Left renal cortex interstitium (tissue), 4 donors: ENCODE measurements at regions not wholly inside any gene's neighbourhood (a gene's known extent, or its start where the extent isn't known, plus 50 kb on each side); places are given as distances from the start of the nearest gene placed in this dataset.
A peak's percentile ranks its signal among the peaks of the same experiment; 100 is the strongest.

Experiments
- DNase-seq, 4 donors: peaks; one replicate each; pipeline ENCODE4 v3.0.0-alpha.2; 2013; ENCODE audit warnings: low read depth in 4 of 4, low spot score in 2 of 4, missing footprints in 1 of 4

GRCh38 chr3:162491952-162492351 is 995.3 kb downstream of the OTOL1 start:
- DNase-seq = no peak

DNA sequence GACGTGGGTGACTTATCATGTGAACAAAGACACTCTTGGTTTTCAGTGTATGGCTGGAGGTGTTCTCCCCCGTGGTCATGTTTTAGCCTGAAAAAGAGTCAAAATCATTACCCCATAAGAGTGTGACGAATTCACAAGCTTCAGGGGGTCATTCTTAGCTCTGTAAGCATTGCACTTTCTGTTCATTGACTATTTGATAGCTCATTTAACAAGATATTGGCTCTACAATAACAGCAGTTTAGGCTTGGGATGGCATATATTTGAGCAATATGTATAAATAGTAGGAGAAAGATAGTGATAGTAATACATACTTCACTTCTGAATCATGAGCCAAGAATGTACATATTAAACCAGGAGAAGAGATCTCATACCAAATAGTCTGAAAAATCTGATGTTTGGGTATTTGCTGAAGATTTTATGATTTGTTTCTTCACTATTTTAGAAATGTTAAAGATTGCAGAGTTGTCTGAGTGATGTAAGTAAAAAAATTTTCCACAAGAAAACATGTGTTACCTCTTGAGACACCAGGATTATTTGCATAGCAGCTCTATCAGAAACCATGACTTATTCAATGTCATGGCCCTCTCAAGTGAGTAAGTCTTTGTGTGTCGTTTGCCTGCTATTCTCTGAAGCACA is 996.0 kb downstream of the OTOL1 start:
- no peak for DNase-seq

- no peak for DNase-seq
Measured at GRCh38 chr3:162498626-162499025, 1002.0 kb downstream of the OTOL1 start.

DNA sequence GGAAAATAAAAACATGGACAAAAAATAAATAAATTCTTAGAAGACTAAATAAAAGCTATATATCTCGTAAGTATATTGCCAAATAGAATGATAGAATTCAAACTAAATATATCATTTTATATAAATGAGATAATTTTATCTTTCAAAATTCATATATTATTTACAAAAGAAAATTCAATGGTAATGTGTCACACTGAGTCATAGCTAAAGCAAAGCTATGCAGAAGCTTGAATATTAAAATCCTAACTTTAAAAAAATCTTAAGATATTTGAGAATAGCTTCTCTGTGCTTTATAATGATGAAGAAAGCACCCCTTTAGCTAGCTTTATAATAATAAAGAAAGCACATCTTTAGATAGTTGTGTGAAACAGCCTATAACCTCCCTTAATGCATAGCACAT is 1010.8 kb downstream of the OTOL1 start:
- DNase-seq = no peak

DNA sequence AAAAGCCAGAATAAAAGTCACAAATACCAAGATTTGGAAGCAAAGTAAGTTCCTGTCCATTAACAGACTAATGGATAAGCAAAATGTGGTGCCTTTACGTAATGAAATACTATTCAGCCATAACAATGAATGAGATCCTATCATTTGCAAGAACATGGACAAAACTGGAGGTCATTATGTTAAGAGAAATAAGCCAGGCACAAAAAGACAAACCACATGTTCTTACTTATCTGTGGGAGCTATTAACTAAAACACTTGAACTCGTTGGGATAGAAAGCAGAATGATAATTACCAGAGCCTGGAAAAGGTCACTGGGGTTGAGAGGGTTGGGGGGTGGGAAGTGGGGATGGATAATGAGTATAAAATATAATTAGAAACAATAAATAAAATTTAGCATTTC is 1015.9 kb downstream of the OTOL1 start:
- no peak for DNase-seq

DNA sequence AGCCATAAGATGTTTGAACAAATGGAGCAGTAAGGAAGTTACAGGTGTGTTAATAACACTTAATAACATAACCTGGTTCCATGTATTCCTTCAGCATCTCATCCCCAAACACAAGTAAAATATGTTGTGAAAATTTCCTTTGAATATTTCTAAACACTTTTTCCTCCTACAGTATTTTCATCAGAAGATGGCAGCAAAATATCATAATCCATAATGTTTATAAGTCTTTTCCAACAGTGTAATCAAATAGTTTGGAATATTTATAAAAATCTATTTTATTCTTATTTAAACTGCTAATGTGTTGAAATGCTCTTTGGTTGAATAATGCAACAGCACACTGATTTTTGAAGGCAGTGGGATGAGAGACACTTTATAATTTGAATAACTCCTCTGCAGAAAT is 1020.5 kb downstream of the OTOL1 start:
- no peak for DNase-seq

- DNase-seq = no peak
Measured at GRCh38 chr3:162521669-162522068, 1025.1 kb downstream of the OTOL1 start.

GRCh38 chr3:162525066-162525742 is 1028.6 kb downstream of the OTOL1 start:
- no peak for DNase-seq

DNA sequence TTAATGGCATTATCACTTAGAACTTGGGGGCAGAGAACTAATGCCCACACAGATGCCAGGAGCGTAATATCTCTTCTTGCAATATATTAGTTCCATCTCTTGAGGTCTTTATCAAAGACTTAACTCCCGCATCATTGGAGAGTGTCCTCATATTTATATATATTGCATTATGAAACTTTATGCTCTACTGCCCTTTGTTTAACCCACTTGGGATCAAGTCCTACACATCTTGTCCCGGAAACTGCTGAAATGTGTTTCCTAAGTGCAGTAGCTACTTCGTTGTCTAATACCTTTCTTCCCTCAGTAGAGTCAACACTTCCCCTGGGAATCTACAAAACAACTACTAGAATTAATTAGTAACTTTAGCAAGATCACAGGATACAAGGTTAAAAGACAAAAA is 1029.2 kb downstream of the OTOL1 start:
- DNase-seq = no peak

GRCh38 chr3:162534431-162534830 is 1037.8 kb downstream of the OTOL1 start:
- no peak for DNase-seq

GRCh38 chr3:162538491-162538890 is 1041.9 kb downstream of the OTOL1 start:
- DNase-seq = no peak

- DNase-seq = no peak
Measured at GRCh38 chr3:162538906-162539305, 1042.3 kb downstream of the OTOL1 start.

- no peak for DNase-seq
Measured at GRCh38 chr3:162540421-162540820, 1043.8 kb downstream of the OTOL1 start.

- DNase-seq = no peak
Measured at GRCh38 chr3:162541923-162542322, 1045.3 kb downstream of the OTOL1 start.

DNA sequence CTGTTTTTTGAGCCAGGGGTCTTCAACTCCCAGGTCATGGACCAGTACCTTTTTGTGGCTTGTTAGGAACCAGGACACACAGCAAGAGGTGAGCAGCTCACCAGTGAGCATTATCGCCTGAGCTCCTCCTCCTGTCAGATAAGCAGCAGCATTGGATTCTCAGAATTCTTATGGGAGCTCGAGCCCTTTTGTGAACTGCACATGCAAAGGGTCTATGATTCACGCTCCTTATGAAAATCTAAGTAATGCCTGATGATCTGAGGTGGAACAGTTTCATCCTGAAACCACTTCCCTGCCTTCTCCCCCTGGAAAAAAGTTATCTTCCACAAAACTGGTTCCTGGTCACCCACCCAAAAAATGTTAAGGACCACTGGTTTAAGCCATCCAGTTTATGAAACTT is 1047.6 kb downstream of the OTOL1 start:
- DNase-seq = no peak

DNA sequence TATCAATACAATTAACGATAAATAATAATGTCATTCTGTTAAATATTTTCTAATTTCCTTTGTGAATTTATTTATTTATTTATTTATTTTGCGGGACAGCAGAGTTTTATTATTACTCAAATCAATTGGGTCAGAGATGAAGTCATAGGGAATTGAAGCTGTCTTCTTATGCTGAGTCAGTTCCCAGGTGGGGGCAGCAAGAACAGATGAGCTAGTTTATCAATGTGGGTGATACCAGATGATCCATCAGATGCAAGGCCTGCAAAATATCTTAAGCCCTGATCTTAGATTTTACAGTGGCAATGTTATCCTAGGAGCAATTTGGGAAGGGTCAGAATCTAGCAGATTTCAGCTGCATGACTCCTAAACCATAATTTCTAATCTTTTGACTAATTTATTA is 1050.3 kb downstream of the OTOL1 start:
- no peak for DNase-seq

GRCh38 chr3:162547321-162547720 is 1050.7 kb downstream of the OTOL1 start:
- no peak for DNase-seq

DNA sequence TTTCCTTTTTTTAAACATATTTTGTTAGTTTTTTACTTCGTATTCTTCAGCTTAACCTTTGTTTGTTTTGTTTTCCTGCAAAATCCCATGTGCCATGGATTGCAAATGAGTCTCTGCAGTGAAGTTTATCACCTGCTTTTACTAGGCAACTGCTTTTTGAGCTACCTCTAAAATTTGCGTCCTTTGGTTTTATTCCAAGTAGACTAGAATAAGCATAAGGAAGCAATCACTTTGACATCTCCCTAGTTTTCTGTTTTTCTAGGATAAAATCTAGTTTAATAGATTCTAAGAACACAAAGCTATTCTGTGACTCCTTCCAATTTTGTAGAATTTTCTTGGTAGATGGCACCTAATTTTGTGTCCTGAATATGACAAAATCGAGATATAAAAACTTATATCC is 1059.2 kb downstream of the OTOL1 start:
- peak; percentile 7 to 31 (median 16) for DNase-seq

DNA sequence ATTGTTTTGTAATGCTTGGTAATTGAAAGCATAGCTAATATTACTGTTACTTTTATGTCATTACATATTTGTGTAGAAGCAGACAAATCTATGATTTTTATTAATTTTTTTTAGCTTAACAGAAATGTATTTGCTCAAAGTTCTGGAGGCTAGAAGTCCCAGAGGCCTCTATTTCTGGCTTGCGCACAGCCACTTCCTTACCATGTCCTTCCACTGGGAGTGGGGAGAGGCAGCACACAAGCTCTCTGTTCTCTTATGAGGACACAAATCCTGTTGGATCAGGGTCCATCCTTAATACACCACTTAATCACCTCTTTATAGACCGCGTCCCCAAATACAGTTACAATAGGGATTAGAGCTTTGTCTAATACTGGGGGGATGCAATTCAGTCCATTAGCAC is 1061.4 kb downstream of the OTOL1 start:
- no peak for DNase-seq

DNA sequence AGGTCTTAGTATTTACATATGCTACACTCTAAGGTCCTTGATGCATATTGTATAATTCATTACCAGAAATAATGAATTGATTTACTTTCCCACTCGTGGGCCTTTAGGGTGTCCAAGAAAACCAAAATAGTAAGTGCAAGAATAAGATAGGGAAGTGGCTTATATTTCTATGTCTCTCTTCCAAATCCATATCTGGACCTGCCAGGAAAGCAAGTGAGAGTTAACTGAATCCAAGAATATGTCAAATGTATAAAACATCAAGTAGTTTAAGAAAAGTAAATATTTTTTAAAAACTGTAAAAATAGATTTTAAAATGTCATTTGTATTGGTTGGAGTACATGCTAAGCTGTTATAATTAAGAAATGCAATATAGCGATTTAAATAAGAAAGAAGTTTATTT is 1072.1 kb downstream of the OTOL1 start:
- DNase-seq = no peak

DNA sequence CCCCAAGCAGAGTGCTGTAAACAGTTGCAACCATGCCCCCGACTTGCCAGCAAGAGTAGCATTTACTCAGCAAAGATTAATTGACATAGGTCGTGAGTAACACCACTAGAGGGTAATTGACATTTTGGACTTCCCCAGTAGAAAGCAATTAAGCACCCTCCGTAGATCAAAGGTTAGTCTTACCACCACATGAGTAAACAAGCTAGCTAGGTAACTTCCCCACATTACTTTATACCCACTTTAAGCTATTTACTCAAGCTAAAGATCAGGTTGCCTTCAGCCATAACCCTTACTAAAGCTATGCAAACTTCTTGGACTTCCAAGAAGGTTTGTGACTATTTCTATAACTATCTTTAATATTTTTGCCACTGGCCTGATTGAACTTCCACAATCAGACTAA is 1072.7 kb downstream of the OTOL1 start:
- no peak for DNase-seq

GRCh38 chr3:162584986-162585385 is 1088.4 kb downstream of the OTOL1 start:
- DNase-seq = no peak

DNA sequence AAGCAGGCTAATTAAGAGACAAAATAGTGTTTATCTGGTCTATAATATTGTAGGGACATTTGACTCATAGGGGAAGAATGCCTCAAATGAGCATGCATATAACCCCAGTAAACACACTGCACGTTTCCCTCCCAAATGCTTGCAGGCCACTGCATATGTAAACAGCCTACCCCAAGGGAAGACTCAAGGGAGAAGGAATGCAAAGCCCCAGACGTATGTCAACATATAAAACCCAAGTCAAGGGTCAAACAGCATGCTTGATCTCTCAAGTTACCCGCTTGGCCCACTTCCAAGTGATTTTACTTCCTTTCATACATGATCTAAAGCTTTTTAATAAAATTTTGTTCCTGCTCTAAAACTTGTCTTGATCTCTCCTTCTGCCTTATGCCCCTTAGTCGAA is 1090.0 kb downstream of the OTOL1 start:
- DNase-seq = no peak
